ENCODE measurements at regions not wholly inside any gene's neighbourhood (a gene's known extent, or its start where the extent isn't known, plus 50 kb on each side); places are given as distances from the start of the nearest gene placed in this dataset.

DNA sequence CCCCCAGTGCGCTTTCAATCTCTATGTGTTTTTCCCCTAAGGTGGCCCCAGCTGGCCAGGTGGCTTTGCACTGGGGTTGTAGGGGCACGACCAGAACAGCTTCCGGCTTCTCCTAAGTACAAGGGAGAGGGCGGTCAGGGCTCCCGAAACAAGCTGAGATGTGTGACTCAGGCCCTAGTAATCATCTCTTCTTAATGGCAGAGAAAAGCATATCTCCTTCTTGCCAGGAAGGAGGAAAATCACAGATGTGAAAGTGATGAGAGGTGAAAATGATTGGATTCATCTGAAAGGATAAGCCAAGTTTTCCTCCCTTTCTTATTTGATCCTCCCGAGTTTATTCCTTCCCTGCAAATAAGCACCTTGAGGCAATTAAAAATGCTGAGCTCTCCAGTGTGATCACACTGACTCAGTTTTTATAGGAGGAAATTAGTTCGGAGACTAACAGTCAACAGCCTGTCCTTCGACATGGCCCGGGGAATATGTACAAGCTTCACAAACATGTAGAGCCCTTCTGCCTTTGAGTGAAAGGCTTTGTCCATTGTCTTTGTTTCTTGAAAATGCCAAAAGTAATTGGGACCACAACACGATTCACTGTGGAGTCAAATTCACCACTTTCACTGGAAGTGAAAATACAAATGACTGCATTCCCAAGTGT is 514.8 kb downstream of the PSAT1 start:
- no peak for DNase-seq

DNA sequence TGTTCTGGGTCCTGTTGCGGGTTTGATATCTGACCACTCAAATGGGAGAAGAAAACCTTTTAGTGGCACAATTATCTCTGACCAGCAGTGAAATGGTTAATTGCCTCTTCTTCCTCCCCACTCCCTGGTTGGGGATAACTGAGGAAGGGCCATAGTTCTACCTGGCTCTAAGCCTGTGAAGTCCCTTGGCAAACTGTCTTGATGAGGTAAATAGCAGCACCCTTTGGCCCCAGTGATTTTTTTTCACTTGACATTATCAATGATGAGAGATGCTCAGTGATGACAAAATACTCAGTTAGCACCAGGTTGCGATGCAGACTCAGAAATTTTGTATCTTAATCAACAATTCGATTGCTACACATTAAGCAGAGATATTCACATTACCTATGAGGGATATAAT is 515.7 kb downstream of the PSAT1 start:
- no peak for DNase-seq

DNA sequence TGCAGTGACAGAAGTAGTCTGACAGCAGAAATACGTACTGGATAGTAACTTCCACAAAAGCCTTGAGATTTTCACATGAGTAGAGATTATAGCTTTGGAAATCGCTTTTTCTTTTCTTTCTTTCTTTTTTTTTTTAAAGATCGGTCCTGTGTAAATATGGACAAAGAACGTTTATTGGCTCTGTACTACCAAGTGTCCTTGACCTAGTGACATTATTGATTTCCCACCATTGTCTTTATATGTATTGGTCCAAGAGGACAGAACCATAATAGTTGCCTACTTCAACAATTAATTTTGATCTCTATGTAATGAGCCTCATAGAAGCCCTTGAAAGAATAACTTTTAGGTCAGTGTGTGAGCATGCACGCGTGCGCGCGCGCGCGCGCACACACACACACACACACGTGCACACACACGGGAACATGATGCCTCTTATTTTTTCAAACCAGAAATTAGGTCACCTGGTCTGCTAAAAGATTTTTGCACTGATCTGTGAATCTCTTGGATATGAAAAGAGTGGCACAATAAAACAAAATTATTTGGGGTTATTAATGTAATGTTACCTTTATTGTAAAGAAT is 516.8 kb downstream of the PSAT1 start:
- no peak for DNase-seq

DNA sequence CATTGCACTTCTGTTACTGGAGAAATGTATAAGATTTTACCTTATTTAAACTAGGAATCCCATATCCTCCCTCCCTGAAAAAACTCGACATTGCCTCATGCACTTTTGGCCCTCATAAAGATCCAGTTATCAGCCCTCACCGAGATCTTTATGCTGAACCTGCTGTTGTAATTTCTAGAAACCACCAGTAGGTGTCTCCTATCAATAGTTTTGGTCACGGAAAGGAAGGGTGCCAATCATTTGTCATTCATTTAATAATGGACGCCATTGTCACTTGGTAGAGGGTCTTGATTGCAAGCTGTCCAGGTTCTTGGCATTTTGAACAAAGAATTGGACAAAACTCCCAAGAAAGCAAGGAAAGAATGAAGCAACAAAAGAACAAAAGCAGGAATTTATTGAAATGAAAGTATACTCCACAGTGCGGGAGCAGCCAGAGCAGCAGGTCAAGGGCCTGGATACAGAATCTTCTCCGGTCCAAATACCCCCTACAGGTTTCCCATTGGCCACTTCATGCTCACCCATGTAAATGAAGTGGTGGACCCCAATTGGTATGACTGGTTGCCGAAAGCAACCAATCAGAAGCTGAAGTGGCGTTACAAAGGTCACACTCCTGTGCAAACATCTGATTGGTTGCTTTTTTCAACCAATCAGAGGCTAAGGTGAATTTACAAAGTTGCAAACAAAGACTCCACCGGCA is 524.3 kb downstream of the PSAT1 start:
- DNase-seq: no peak

- no peak for DNase-seq
Observed at GRCh38 chr9:78826527-78826926, 529.6 kb downstream of the PSAT1 start.

- no peak for DNase-seq
Observed at GRCh38 chr9:78828521-78828920, 531.6 kb downstream of the PSAT1 start.

DNA sequence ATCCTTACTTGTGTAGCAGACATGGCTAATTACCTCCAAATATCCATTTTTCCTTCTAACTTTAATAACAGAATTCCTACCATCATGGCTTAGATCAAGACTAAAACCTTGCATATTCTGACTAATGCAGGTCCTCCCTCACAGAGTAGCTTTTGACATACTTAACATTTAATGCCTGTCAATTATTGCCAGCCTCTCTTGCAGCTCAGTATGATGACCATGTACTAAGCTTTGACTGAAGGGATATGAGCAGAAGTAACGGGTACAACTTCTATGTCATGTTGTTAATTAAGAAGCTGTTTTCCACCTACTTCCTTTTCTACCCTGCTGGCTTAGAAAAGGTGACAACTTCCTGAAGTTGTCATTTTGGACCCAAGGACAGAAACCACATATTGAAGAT is 533.4 kb downstream of the PSAT1 start:
- DNase-seq: no peak

GRCh38 chr9:78831726-78832125 is 534.8 kb downstream of the PSAT1 start:
- no peak for DNase-seq

DNA sequence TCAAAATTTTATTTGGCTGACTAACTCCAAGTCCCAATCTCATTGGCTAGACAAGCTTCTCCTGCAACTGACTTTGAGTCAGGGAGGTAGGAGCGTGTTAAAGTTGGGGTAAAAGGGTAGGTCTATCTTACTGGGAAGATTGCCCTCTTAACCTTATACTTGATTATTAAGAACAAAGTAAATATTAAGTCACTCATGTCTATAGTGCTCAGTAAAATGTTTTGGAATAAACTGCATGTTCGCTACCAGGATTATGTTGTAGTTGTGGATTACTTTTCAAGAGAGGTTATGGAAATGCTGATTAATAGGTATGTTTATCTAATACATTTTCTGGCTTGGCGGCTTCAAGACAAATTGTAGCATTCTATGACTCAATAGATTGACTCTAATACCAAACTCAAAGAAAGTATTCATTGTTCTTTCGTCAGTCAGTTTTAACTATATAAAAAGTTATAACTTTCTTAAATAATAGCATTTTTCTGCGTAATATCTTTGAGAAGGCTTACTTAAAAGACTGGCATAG is 539.1 kb downstream of the PSAT1 start:
- DNase-seq: no peak

DNA sequence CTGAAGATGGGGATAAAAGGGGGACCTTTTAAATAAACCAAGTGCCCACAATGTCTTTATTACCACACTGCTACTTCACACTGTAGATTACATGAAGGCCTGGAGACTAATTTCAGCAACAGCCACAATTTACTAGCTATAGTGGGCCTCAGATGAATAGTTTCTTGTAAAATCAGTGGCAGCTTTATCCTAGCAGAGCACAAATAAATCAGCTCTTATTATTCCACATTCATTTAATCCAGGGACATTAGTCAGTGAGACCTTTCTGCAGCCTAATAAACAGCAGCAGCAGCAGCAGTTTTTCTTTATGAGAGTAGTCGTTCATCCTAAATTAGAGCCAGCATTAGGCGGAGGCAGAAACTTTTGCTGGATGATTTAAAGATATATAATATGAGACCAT is 542.3 kb downstream of the PSAT1 start:
- no peak for DNase-seq

GRCh38 chr9:78848061-78848460 is 551.1 kb downstream of the PSAT1 start:
- no peak for DNase-seq

DNA sequence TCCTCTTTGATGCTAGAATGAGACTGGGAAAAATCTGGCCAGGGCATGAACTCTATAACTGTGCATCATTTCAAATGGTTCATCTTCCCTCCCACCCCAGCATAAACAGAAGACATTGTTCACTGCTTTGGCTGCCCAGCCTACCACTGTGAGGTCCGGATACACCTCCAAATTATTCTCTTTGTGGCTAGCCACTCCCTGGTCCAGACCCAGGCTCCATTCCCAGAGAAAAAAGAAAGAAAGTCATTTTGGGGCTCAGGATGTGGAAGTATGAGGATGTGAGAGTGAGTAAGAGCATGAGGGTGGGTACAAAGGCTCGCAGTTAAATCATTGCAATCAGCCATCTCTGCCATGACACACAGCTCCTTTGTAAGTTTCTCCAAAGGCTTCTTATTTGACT is 559.2 kb downstream of the PSAT1 start:
- DNase-seq: no peak

GRCh38 chr9:78856781-78857180 is 559.9 kb downstream of the PSAT1 start:
- no peak for DNase-seq

- DNase-seq: no peak
Observed at GRCh38 chr9:78857373-78858225, 560.7 kb downstream of the PSAT1 start.

DNA sequence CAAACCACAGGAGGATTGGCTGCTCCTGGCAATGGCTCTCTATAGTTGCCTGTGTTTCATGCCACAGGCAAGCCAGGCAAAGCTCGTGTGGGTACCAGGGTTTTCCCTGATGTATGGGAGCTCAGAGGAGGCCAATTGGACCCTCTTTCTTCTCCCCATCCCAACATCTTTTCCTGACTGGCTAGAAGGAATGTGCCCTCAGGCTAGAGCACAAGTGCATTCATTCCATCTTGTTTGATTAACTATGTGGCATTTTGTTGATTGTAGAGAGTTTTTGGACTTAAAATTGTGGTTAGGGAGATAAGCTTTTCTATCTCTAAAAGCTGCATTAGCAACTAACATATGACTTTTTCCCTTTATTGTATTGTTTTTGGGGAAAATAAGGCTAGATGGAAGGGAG is 561.3 kb downstream of the PSAT1 start:
- no peak for DNase-seq

DNA sequence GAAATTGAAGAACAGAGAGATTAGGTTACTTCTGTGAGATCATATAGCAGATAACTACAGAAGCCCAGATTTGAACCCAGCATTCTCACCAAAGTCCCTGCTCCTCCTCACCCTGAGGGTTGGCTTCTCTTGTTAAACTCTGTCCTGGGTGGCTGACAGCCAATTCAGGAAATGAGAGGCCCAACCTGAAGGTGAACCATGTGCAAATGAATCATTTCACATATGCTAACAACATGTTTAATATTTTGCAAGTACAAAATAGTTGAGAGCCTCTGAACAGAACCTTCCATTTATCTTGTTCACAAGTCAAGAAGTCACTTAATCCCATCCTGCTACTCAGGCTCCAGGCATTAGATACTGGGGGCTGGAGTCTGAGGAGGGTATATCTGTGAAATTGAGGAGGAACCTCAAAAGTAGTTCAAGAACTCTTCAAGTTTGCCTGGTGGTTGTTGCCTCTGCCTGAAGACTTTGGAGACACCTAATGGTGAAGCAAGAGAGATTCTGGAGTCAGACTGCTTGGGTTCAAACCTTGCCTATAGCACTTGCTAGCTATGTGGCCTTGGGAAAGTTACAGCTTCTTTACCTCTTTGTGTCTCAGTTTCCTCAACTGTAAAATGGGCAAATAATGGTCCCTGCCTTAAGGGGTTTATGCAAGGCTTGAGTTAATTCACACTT is 564.0 kb downstream of the PSAT1 start:
- no peak for DNase-seq

- DNase-seq: no peak
Observed at GRCh38 chr9:78863531-78863930, 566.6 kb downstream of the PSAT1 start.

DNA sequence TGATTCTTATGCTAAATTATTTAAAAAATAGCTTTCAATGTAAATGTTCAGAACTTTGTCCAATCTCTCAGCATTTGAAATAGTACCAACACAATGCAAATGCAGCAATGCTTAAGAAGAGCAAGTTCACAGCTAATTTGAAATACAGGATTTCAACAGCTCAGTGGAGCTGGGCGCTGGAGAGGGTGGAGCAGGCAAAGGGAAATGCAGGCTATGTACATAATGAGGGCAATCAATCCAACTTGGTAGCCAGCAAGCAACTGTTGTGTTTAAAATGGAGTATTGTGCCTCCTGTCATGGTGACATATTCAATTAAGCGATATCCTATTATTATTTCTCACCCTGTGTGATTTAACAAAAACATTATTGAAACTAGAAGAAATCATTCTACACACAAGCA is 568.8 kb downstream of the PSAT1 start:
- DNase-seq: no peak

DNA sequence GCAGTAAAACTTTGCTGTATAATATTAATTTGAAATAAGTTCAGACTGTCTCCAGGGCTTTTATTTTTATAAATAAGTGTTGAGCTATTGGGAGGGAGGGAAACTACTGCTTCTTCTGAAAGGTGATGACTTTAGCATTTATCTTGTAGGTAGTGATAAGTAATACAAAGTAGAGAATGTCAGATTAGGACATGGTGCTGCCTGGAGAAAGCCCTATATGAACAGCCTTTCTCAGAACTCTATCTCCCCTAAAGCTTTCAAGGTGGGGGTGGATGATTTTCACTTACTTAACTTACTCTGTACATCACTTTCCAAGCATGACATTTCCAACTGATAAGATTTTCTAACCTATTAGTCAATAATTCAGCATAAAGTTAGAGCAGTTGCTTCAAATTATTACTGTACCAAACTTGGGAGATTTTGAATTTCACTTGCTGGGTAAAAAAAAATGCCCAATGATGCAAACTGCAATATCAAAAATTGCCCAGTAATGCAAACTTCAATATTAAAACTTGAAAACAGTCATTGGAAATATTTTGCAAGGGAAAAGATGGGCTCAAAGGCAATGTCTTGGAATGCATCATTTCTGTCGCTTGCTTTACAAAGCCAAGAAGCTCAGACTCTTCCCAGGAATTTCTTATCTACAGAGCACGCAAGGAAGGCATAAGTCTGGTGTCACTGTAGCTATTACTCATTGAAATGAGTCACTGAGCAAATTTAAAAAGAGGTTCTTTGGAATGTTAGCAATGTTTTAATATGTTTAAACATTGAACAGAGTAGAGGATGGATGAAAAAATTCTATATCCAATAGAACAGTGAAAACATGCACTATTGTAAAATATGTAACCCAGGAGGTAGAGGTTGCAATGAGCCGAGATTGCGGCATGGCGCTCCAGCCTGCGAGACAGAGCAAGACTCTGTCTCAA is 569.5 kb downstream of the PSAT1 start:
- no peak for DNase-seq

DNA sequence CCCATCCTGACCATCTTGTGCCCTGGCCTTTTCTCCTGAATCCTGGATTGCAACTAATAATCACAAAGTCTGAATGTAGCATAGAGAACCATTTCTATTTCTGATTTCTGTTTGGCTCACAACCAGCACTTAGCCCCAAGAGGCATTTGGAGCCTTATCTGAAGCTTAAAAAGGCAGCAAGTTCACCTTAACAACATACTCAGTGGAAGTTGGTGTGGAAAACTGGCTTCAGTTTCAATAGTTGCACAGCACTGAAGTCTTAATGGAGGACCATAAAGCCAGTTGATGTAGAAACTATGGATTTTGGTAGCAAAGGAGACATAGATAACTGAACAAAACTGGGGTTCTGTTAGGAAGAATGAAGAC is 574.1 kb downstream of the PSAT1 start:
- no peak for DNase-seq

DNA sequence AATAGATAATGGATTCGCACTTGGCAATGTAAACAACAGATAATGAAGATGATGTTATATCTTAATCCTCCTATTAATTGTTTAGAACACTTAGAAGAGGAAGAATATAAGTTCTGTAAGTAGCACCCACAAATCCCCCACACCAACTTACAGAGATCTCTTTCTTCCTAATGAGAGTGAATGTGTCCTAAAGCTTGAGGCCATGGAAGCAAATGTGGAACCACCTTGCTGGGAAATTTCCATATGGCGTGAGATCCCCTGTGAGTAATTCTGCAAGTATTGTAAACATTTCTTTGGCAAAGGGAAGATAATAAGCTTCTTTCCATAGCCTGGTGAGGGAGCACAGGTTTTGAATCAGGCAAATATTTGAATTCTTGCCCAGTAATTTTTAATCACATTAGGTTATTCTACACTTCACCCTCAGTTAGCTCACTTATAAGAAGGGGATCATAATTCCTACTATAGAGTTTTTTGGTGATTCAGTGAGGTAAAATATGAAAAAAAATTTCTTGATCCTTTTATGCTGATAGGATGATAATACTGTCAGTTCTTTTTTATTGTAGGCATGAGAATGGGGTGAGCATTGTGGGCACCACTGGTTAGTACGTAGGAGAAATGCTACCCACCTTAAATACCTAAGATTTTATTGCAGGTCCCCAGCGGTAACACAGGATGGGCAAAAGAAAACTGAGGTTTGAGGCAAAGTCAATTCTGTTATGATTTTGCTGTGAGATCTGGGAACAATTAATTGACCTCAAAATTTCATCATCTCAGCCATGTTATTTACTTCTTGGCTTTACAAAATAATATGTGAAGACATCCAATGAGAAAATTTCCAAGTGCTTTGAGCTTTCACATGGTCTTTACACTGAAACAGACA is 574.8 kb downstream of the PSAT1 start:
- no peak for DNase-seq

Measured in stimulated activated CD4-positive, alpha-beta T cell treated with anti-CD3 and anti-CD28 coated beads, Interleukin-1b, Interleukin-23, amount 100 ng/mL, for 48 hours (primary cell).